CD4-positive, alpha-beta T cell (primary cell): ENCODE measurements at regions not wholly inside any gene's neighbourhood (a gene's known extent, or its start where the extent isn't known, plus 50 kb on each side); places are given as distances from the start of the nearest gene placed in this dataset.

ENCODE experiments used
- ATAC-seq: fragments of 200-7000 bp; cut with Tn5 transposase; one replicate; pipeline ENCODE4 v1.10.0; 2022; ENCODE audit warnings: mild to moderate bottlenecking; ENCODE audit not compliant: poor library complexity
- CTCF ChIA-PET: fragments of 350-600 bp; sonication (Branson Sonifier 250); formaldehyde crosslinking; loops from one replicate; lab custom pipeline; 2021; ENCODE audit warnings: antibody characterized with exemption, inconsistent platforms; lab: Charles Lee
- POLR2A ChIA-PET: fragments of 350-600 bp; sonication (Branson Sonifier 250); formaldehyde crosslinking; loops from one replicate; lab custom pipeline; 2021; ENCODE audit warnings: antibody characterized with exemption, inconsistent platforms; lab: Charles Lee
- DNase-seq, 14 experiments: peaks; one replicate each; pipeline ENCODE4 v3.0.0-alpha.2; 2013 to 2020; ENCODE audit warnings: mixed read lengths in 2 of 14
- H3K27ac ChIP-seq, 2 donors: one replicate each; pipeline versions ENCODE4 v1.5.1 to v1.7.0; 2013; ENCODE audit warnings: low read length in 2 of 2, low read depth in 1 of 2, mild to moderate bottlenecking in 1 of 2
- H3K27me3 ChIP-seq, 2 experiments: 1 replicate in 1 of 2; 2 replicates in 1 of 2; pipeline versions ENCODE4 v1.6.1 to v1.7.0; 2013; ENCODE audit warnings: low read length in 2 of 2, control low read depth in 1 of 2, mild to moderate bottlenecking in 1 of 2, moderate library complexity in 1 of 2; ENCODE audit not compliant: insufficient read depth in 2 of 2, control insufficient read depth in 1 of 2
- H3K36me3 ChIP-seq: one replicate; pipeline ENCODE4 v1.6.1; 2013; ENCODE audit warnings: low read length, control low read depth; ENCODE audit not compliant: insufficient read depth
- H3K4me1 ChIP-seq: one replicate; pipeline ENCODE4 v1.6.1; 2013; ENCODE audit warnings: low read length, control low read depth; ENCODE audit not compliant: insufficient read depth
- H3K4me3 ChIP-seq: one replicate; pipeline ENCODE4 v1.5.1; 2013; ENCODE audit warnings: mild to moderate bottlenecking, low read length, moderate library complexity
- H3K9me3 ChIP-seq, 2 experiments: 1 replicate in 1 of 2; 2 replicates in 1 of 2; pipeline versions ENCODE4 v1.6.1 to v1.7.0; 2013; ENCODE audit warnings: low read length in 2 of 2, mild to moderate bottlenecking in 2 of 2, control low read depth in 1 of 2, moderate library complexity in 1 of 2; ENCODE audit not compliant: control insufficient read depth in 1 of 2, insufficient read depth in 1 of 2
- H3K27ac Mint-ChIP-seq: one replicate; pipeline ENCODE4 v1.8.0; 2020; ENCODE audit warnings: mixed read lengths
- H3K27me3 Mint-ChIP-seq: one replicate; pipeline ENCODE4 v1.8.0; 2021; ENCODE audit warnings: mixed read lengths
- H3K36me3 Mint-ChIP-seq: one replicate; pipeline ENCODE4 v1.8.0; 2021; ENCODE audit warnings: low read depth, mixed read lengths
- H3K4me1 Mint-ChIP-seq: one replicate; pipeline ENCODE4 v1.8.0; 2021; ENCODE audit warnings: low read depth, mixed read lengths
- H3K4me3 Mint-ChIP-seq: one replicate; pipeline ENCODE4 v1.8.0; 2020; ENCODE audit warnings: mild to moderate bottlenecking, mixed read lengths
- H3K9me3 Mint-ChIP-seq: one replicate; pipeline ENCODE4 v1.8.0; 2020; ENCODE audit warnings: mixed read lengths
- CTCF ChIP-seq: fragments of 200-600 bp; IDR thresholded peaks from one replicate; pipeline ENCODE4 v1.8.0; 2022; ENCODE audit warnings: antibody characterized with exemption, mild to moderate bottlenecking
- intact Hi-C, 2 experiments: fragments of 100-400 bp; cut with DNase I in 1 of 2; cut with micrococcal nuclease in 1 of 2; formaldehyde crosslinking; loops; one replicate each; pipeline versions ENCODE4 v1.15.1 to v1.9.0; 2023 to 2025; cut with DNase I, micrococcal nuclease

- no peak for TF ChIP-seq CTCF
- Histone ChIP-seq H3K36me3 (no peaks in the 10 kb centered on the region), H3K27me3 (no peaks in the 10 kb centered on the region), H3K4me1 (no peaks in the 10 kb centered on the region), H3K4me3 (no peak overlapping the region), H3K9me3 (no peaks in the 10 kb centered on the region), H3K27ac (no peak overlapping the region)
- Mint-ChIP-seq H3K36me3 (no peaks in the 10 kb centered on the region), H3K27ac (no peak overlapping the region), H3K9me3 (no peaks in the 10 kb centered on the region), H3K4me3 (no peak overlapping the region), H3K4me1 (no peaks in the 10 kb centered on the region), H3K27me3 (peaks cover 5% of the 10 kb centered on the region)
- intact Hi-C loops, result no loop called here
- CTCF ChIA-PET, result interaction anchor here (1.0 kb wide), 1 partner anchor 23 kb away, joined by 3 read pairs; no protein-coding TSS in a partner anchor
- DNase-seq (no peak), ATAC-seq (no peak)
- POLR2A ChIA-PET, result no interaction called here
These were observed 89.8 kb downstream of the EDNRB start for GRCh38 chr13:77828799-77829198.

GRCh38 chr13:77827332-77827731, 91.3 kb downstream of the EDNRB start:
- Histone ChIP-seq H3K9me3 (no peaks in the 10 kb centered on the region), H3K4me1 (no peaks in the 10 kb centered on the region), H3K27ac (no peak overlapping the region), H3K36me3 (no peaks in the 10 kb centered on the region), H3K27me3 (no peaks in the 10 kb centered on the region), H3K4me3 (no peak overlapping the region)
- intact Hi-C loops, result no loop called here
- POLR2A ChIA-PET, result no interaction called here
- Mint-ChIP-seq H3K36me3 (no peaks in the 10 kb centered on the region), H3K4me1 (no peaks in the 10 kb centered on the region), H3K27ac (no peak overlapping the region), H3K27me3 (peaks cover 5% of the 10 kb centered on the region), H3K4me3 (no peak overlapping the region), H3K9me3 (no peaks in the 10 kb centered on the region)
- CTCF ChIA-PET, result no interaction called here
- DNase-seq (no peak), ATAC-seq (no peak)
- no peak for TF ChIP-seq CTCF

GRCh38 chr13:77820431-77821149, 98.0 kb downstream of the EDNRB start:
- Histone ChIP-seq H3K9me3 (no peaks in the 10 kb centered on the region), H3K4me3 (no peak overlapping the region), H3K36me3 (no peaks in the 10 kb centered on the region), H3K27me3 (no peaks in the 10 kb centered on the region), H3K4me1 (no peaks in the 10 kb centered on the region), H3K27ac (no peak overlapping the region)
- no peak for TF ChIP-seq CTCF
- Mint-ChIP-seq H3K27ac (no peak overlapping the region), H3K27me3 (peaks cover 1% of the 10 kb centered on the region), H3K9me3 (no peaks in the 10 kb centered on the region), H3K4me1 (peaks cover 7% of the 10 kb centered on the region), H3K4me3 (no peak overlapping the region), H3K36me3 (no peaks in the 10 kb centered on the region)
- ChIA-PET POLR2A (no interaction called here), CTCF (no interaction called here)
- DNase-seq, result no peak
- ATAC-seq, result no peak
- intact Hi-C loops, result no loop called here
